H1 (cell line): ENCODE measurements at regions not wholly inside any gene's neighbourhood (a gene's known extent, or its start where the extent isn't known, plus 50 kb on each side); places are given as distances from the start of the nearest gene placed in this dataset.

ENCODE experiments used
- CTCF ChIA-PET: fragments of 300-600 bp; sonication (Branson Sonifier 250); formaldehyde crosslinking; loops from one replicate; lab custom pipeline; 2021; ENCODE audit not compliant: partially characterized antibody; lab: Charles Lee
- POLR2A ChIA-PET: fragments of 300-600 bp; sonication (Branson Sonifier 250); formaldehyde crosslinking; loops from one replicate; lab custom pipeline; 2021; ENCODE audit warnings: inconsistent platforms; ENCODE audit not compliant: partially characterized antibody; lab: Charles Lee
- DNase-seq, 2 experiments: peaks; one replicate each; pipeline versions ENCODE4 v3.0.0 to v3.0.0-alpha.2; 2010 to 2022; ENCODE audit warnings: low spot score in 2 of 2, low read depth in 1 of 2, mixed read lengths in 1 of 2
- FAIRE-seq: peaks from 2 replicates; lab custom pipeline; 2011; peaks lifted over from hg19 to GRCh38; lab: Jason Lieb, UNC
- H2AFZ ChIP-seq: 2 replicates; pipeline ENCODE4 v1.8.1; 2012; ENCODE audit warnings: low read length, inconsistent platforms
- H2AK5ac ChIP-seq: 2 replicates; pipeline ENCODE4 v1.6.1; 2013; ENCODE audit warnings: low read depth, low read length
- H2BK120ac ChIP-seq: replicated peaks from 2 replicates; pipeline ENCODE3; 2013; ENCODE audit warnings: low read depth, low read length, inconsistent platforms
- H2BK12ac ChIP-seq: 2 replicates; pipeline ENCODE4 v1.6.1; 2013; ENCODE audit warnings: low read depth, low read length
- H2BK15ac ChIP-seq: 2 replicates; pipeline ENCODE4 v1.6.1; 2013; ENCODE audit warnings: low read length
- H2BK20ac ChIP-seq: 2 replicates; pipeline ENCODE4 v1.6.1; 2013; ENCODE audit warnings: low read length
- H2BK5ac ChIP-seq: 2 replicates; pipeline ENCODE4 v1.6.1; 2013; ENCODE audit warnings: low read depth, low read length
- H3K14ac ChIP-seq: 2 replicates; pipeline ENCODE4 v1.6.1; 2013; ENCODE audit warnings: inconsistent platforms; ENCODE audit not compliant: insufficient read length
- H3K18ac ChIP-seq: 2 replicates; pipeline ENCODE4 v1.6.1; 2013; ENCODE audit warnings: low read length; ENCODE audit errors: extremely low read depth
- H3K23ac ChIP-seq: 2 replicates; pipeline ENCODE4 v1.6.1; 2013; ENCODE audit warnings: inconsistent platforms; ENCODE audit not compliant: insufficient read length
- H3K23me2 ChIP-seq: 2 replicates; pipeline ENCODE4 v1.6.1; 2013; ENCODE audit warnings: low read depth, low read length
- H3K27ac ChIP-seq: 2 replicates; pipeline ENCODE4 v1.6.1; 2011; ENCODE audit warnings: low read depth, low read length, inconsistent platforms
- H3K27me3 ChIP-seq, 4 experiments: replicated peaks in 1 of 4; 1 replicate in 1 of 4; 2 replicates in 3 of 4; pipeline versions ENCODE4 v1.6.1 to v1.8.1; 2011 to 2013; ENCODE audit warnings: low read length in 3 of 4, mild to moderate bottlenecking in 3 of 4, inconsistent platforms in 2 of 4, mixed read lengths in 2 of 4, moderate library complexity in 1 of 4; ENCODE audit not compliant: control insufficient read depth in 3 of 4, insufficient read depth in 3 of 4; ENCODE audit errors: extremely low read depth in 1 of 4
- H3K36me3 ChIP-seq, 4 experiments: 2 replicates each; pipeline versions ENCODE4 v1.6.1 to v1.8.1; 2011 to 2013; ENCODE audit warnings: mild to moderate bottlenecking in 4 of 4, low read length in 3 of 4, moderate library complexity in 2 of 4, control low read depth in 1 of 4, inconsistent platforms in 1 of 4; ENCODE audit not compliant: insufficient read depth in 4 of 4, control insufficient read depth in 2 of 4
- H3K4ac ChIP-seq: replicated peaks from 2 replicates; pipeline ENCODE3; 2013; ENCODE audit warnings: low read length, low read depth, mixed read lengths, inconsistent platforms; ENCODE audit not compliant: insufficient read length
- H3K4me1 ChIP-seq, 4 experiments: replicated peaks in 1 of 4; 1 replicate in 1 of 4; 2 replicates in 3 of 4; pipeline versions ENCODE4 v1.6.1 to v1.8.1; 2011 to 2013; ENCODE audit warnings: low read length in 3 of 4, inconsistent platforms in 2 of 4, mixed read lengths in 1 of 4; ENCODE audit not compliant: insufficient read depth in 4 of 4, control insufficient read depth in 3 of 4
- H3K4me2 ChIP-seq, 2 experiments: 2 replicates each; pipeline versions ENCODE4 v1.6.1 to v1.8.1; 2011 to 2013; ENCODE audit warnings: low read depth in 2 of 2, low read length in 2 of 2, control low read depth in 1 of 2, inconsistent platforms in 1 of 2, mild to moderate bottlenecking in 1 of 2; ENCODE audit not compliant: insufficient read depth in 1 of 2
- H3K4me3 ChIP-seq, 4 experiments: fragments of 200-600, 300-600 bp in 1 of 4; sonication (generic), shearing (Covaris generic), sonication (Bioruptor Twin) in 1 of 4; 2 replicates each; pipeline versions ENCODE4 v1.5.1 to v1.8.1; 2011 to 2016; ENCODE audit warnings: low read length in 4 of 4, low read depth in 3 of 4, control low read depth in 2 of 4, inconsistent platforms in 2 of 4, mild to moderate bottlenecking in 2 of 4, mixed read lengths in 1 of 4, moderate library complexity in 1 of 4; ENCODE audit not compliant: insufficient read depth in 2 of 4; ENCODE audit errors: extremely low read depth in 1 of 4
- H3K56ac ChIP-seq: replicated peaks from 2 replicates; pipeline ENCODE3; 2013; ENCODE audit warnings: low read depth, mild to moderate bottlenecking, mixed read lengths, low read length, inconsistent platforms; ENCODE audit not compliant: insufficient read length
- H3K79me1 ChIP-seq: 2 replicates; pipeline ENCODE4 v1.6.1; 2013; ENCODE audit warnings: low read depth, low read length, control low read depth
- H3K79me2 ChIP-seq, 2 experiments: 2 replicates each; pipeline versions ENCODE4 v1.6.1 to v1.8.1; 2012 to 2013; ENCODE audit warnings: low read length in 2 of 2, mild to moderate bottlenecking in 2 of 2, inconsistent platforms in 1 of 2; ENCODE audit not compliant: insufficient read depth in 2 of 2, control insufficient read depth in 1 of 2
- H3K9ac ChIP-seq, 4 experiments: replicated peaks in 1 of 4; 1 replicate in 1 of 4; 2 replicates in 3 of 4; pipeline versions ENCODE4 v1.6.1 to v1.8.1; 2011 to 2013; ENCODE audit warnings: low read depth in 3 of 4, low read length in 3 of 4, control low read depth in 2 of 4, mild to moderate bottlenecking in 2 of 4, moderate library complexity in 2 of 4, inconsistent platforms in 1 of 4; ENCODE audit errors: extremely low read depth in 1 of 4
- H3K9me3 ChIP-seq, 2 experiments: 2 replicates each; pipeline versions ENCODE4 v1.6.1 to v1.8.1; 2012 to 2013; ENCODE audit warnings: mild to moderate bottlenecking in 2 of 2, moderate library complexity in 2 of 2, control low read depth in 1 of 2, inconsistent platforms in 1 of 2, low read depth in 1 of 2, low read length in 1 of 2, mixed read lengths in 1 of 2; ENCODE audit not compliant: insufficient read depth in 2 of 2
- H4K20me1 ChIP-seq, 2 experiments: replicated peaks in 1 of 2; 2 replicates each; pipeline versions ENCODE3 to v1.8.1; 2011 to 2013; ENCODE audit warnings: inconsistent platforms in 2 of 2, low read length in 2 of 2, mild to moderate bottlenecking in 1 of 2; ENCODE audit not compliant: insufficient read depth in 2 of 2, control insufficient read depth in 1 of 2
- H4K5ac ChIP-seq: 2 replicates; pipeline ENCODE4 v1.6.1; 2013; ENCODE audit warnings: low read length, low read depth, mixed read lengths, inconsistent platforms; ENCODE audit not compliant: insufficient read length
- H4K8ac ChIP-seq: 2 replicates; pipeline ENCODE4 v1.8.0; 2013; ENCODE audit warnings: mild to moderate bottlenecking, moderate library complexity, low read length, inconsistent platforms; ENCODE audit not compliant: insufficient read depth; ENCODE audit errors: extremely low read depth
- H4K91ac ChIP-seq: replicated peaks from 2 replicates; pipeline ENCODE3; 2013; ENCODE audit warnings: low read length, mixed read lengths, inconsistent platforms; ENCODE audit not compliant: insufficient read length
- CHD1 ChIP-seq: IDR thresholded peaks from 2 replicates; pipeline ENCODE4 v1.6.1; 2012; ENCODE audit warnings: low read depth, low read length, improper control_type of control experiment
- EZH2 ChIP-seq: fragments of 200-600 bp; sonication (generic); IDR thresholded peaks from 2 replicates; pipeline ENCODE4 v1.7.1; 2012; ENCODE audit warnings: low read depth, mild to moderate bottlenecking, moderate library complexity, low read length, inconsistent platforms; ENCODE audit not compliant: severe bottlenecking
- HDAC2 ChIP-seq, 2 experiments: fragments of 300-600 bp in 1 of 2; sonication (generic) in 1 of 2; IDR thresholded peaks; 2 replicates each; pipeline ENCODE4 v1.6.1; 2011 to 2012; ENCODE audit warnings: low read depth in 2 of 2, low read length in 2 of 2, mild to moderate bottlenecking in 2 of 2, moderate library complexity in 2 of 2, borderline replicate concordance in 1 of 2, inconsistent platforms in 1 of 2
- HDAC6 ChIP-seq: IDR thresholded peaks from one replicate; pipeline ENCODE4 v1.7.1; 2012; ENCODE audit warnings: low read depth, mild to moderate bottlenecking, inconsistent platforms, low read length, moderate library complexity
- JUND ChIP-seq: IDR thresholded peaks from 2 replicates; pipeline ENCODE4 v1.6.1; 2011; ENCODE audit warnings: mild to moderate bottlenecking, improper control_type of control experiment, low read length
- MAFK ChIP-seq: IDR thresholded peaks from 2 replicates; pipeline ENCODE4 v1.6.1; 2012; ENCODE audit warnings: low read depth, mild to moderate bottlenecking, improper control_type of control experiment, low read length
- POLR2A ChIP-seq, 2 experiments: IDR thresholded peaks; 1 replicate in 1 of 2; 2 replicates in 1 of 2; pipeline ENCODE4 v1.6.1; 2011; ENCODE audit warnings: low read depth in 2 of 2, low read length in 2 of 2, mild to moderate bottlenecking in 2 of 2; ENCODE audit errors: control extremely low read depth in 1 of 2
- SIX5 ChIP-seq: IDR thresholded peaks from 2 replicates; pipeline ENCODE4 v1.6.1; 2011; ENCODE audit warnings: mild to moderate bottlenecking, low read depth, low read length
- TAF1 ChIP-seq: IDR thresholded peaks from 2 replicates; pipeline ENCODE4 v1.6.1; 2011; ENCODE audit warnings: mild to moderate bottlenecking, low read depth, low read length
- ZNF274 ChIP-seq: IDR thresholded peaks from 2 replicates; pipeline ENCODE4 v1.7.0; 2012; ENCODE audit warnings: low read length, borderline replicate concordance; ENCODE audit errors: extremely low read depth
- WGBS, 2 experiments: shearing (Covaris generic) in 1 of 2; methylation state at CpG; one replicate each; pipeline versions ENCODE4 v1.1.6 to v1.1.7; 2013 to 2015; ENCODE audit warnings: low lambda C conversion rate in 2 of 2, mixed read lengths in 2 of 2, inconsistent platforms in 1 of 2, low coverage in 1 of 2, missing lambda C conversion rate in 1 of 2; ENCODE audit not compliant: insufficient replicate concordance in 2 of 2, insufficient coverage in 1 of 2, insufficient read length in 1 of 2; ENCODE audit errors: extremely low coverage in 1 of 2, missing lambda C conversion rate in 1 of 2; 5-methylcytosine and 5-hydroxymethylcytosine counted together

DNA sequence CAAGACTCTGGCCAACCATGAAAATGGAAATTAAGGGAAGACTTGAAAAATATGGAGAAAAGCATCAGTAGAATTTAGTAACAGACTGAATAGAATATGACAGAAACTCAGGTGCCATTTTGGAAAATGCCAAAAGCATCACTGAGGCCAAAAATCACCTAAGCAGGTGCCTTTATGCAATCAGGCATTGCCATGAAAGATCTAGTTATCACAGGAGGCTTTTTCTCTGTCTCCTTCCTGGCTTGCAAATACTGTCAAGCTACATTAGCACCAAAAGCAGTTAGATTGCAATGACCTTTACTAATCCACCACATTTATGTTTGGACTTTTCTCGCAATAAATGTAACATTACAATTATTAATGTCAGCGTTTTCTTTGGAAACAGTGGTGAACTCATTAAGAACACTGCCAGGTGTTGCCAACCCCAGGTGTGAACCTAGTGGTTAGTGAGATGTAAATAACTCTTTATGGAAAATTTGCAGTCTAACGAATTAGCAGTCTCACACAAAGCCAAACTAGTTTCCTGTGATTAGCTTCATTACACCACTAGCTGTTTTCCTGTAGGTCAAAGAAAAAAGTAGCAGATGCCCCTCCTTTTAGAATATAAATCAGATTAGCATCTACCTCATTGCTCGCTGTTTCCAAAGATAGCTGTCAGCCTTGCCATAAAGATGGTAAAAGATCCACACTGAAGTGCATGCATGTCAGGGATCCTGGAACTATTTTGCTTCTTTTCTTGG is 1568.4 kb upstream of the TENM3 start:
- Histone ChIP-seq H2BK120ac (no peak overlapping the region), H2BK5ac (no peak overlapping the region), H3K36me3 (no peaks in the 10 kb centered on the region), H3K4ac (no peak overlapping the region), H3K9ac (no peak overlapping the region), H2AFZ (no peak overlapping the region), H3K9me3 (no peaks in the 10 kb centered on the region), H3K14ac (no peak overlapping the region), H3K23ac (no peak overlapping the region), H2AK5ac (no peak overlapping the region), H3K18ac (no peak overlapping the region), H3K4me3 (no peak overlapping the region)
- POLR2A ChIA-PET = no interaction called here
- WGBS, 2 experiments = 90% methylated on average over 4 of the region's 4 CpGs; no CpG with 5 or more reads in 1 of the 2 experiments
- TF ChIP-seq ZNF274 (no peak), SIX5 (no peak), EZH2 (no peak), TAF1 (no peak), CHD1 (no peak), HDAC2 (IDR thresholded peaks at IDR 0.05; ENCODE audit: borderline replicate concordance in 1 of 2, low read depth in 2 of 2, low read length in 2 of 2) (no peak), POLR2A (IDR thresholded peaks at IDR 0.05; ENCODE audit: control extremely low read depth in 1 of 2, low read depth in 2 of 2, low read length in 2 of 2) (no peak), JUND (no peak), HDAC6 (no peak), MAFK (no peak)
- TF ChIP-seq, all 59 proteins: peak for 0
- Histone ChIP-seq H2BK15ac (no peak overlapping the region), H3K56ac (no peak overlapping the region), H3K27me3 (no peaks in the 10 kb centered on the region), H3K4me2 (no peak overlapping the region), H2BK20ac (no peak overlapping the region), H3K79me1 (no peaks in the 10 kb centered on the region), H4K20me1 (no peaks in the 10 kb centered on the region), H2BK12ac (no peak overlapping the region), H4K5ac (no peak overlapping the region), H4K8ac (no peak overlapping the region), H4K91ac (no peak overlapping the region), H3K79me2 (no peaks in the 10 kb centered on the region), H3K23me2 (no peaks in the 10 kb centered on the region), H3K27ac (no peak overlapping the region), H3K4me1 (0 out of 7 replicates have a peak, but pooled peaks cover 0 to 2% (median 0%) of the 10 kb centered on the region in 4 experiments)
- FAIRE-seq = no peak
- CTCF ChIA-PET = interaction anchor here (0.6 to 7.5 kb wide), 2 partner anchors 10 to 456 kb away, joined by 3 to 50 read pairs; no protein-coding TSS in a partner anchor
- DNase-seq = no peak
